ENCODE measurements at regions not wholly inside any gene's neighbourhood (a gene's known extent, or its start where the extent isn't known, plus 50 kb on each side); places are given as distances from the start of the nearest gene placed in this dataset.

DNA sequence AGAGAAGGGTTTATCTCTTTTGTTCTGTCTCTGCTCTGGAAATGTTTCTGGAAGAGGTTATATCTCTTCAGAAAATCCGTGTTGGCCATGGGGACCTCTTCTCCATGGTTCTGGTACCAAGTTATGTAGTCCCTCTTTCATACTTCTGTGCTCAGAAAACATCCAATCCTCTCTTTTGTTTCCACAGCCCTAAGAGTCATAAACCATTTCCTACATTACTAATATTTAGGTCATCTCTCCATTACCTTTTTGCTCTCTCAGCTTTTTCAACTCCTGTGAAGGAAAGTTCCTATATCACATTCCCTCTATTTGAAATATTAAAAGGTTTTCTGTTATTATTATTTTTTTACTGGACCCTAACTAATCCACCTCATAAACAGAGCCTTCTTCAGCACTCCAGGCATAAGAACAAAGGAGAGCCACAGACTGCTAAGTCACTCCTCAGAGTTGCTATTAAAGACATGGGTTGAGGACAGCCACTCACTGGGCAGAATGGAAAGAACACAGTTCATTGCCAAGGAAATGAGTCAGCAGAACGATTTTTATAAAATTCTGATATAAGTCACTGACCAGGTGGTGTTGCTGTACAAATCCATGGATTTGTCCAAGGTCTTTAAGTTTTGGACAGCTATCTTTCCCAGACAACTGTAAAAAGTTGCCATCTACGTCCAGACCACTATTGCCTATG is 122.4 kb upstream of the NPY2R start:
- TF ChIP-seq POLR2A (IDR thresholded peaks at IDR 0.05; ENCODE audit: low read depth, low read length), result no peak
- TF ChIP-seq JUN (IDR thresholded peaks at IDR 0.05; ENCODE audit: borderline replicate concordance, insufficient read depth, insufficient read length, low read depth), result no peak
- TF ChIP-seq EZH2 (IDR thresholded peaks at IDR 0.05; ENCODE audit: borderline replicate concordance, low read depth, low read length, severe bottlenecking), result no peak
- no peak for TF ChIP-seq POLR2AphosphoS5 (IDR thresholded peaks at IDR 0.05; ENCODE audit: insufficient read depth, low read depth, low read length)
- no peak for TF ChIP-seq CTCF (IDR thresholded peaks at IDR 0.05; ENCODE audit: extremely low read depth in 1 of 2, insufficient read depth in 1 of 2, low read depth in 1 of 2, low read length in 2 of 2)
- TF ChIP-seq GATA2 (IDR thresholded peaks at IDR 0.05; ENCODE audit: insufficient read depth, insufficient read length, low read depth, low read length), result no peak
- no peak for TF ChIP-seq MYC (IDR thresholded peaks at IDR 0.05; ENCODE audit: low read depth, low read length)
- TF ChIP-seq, protein P1, sequence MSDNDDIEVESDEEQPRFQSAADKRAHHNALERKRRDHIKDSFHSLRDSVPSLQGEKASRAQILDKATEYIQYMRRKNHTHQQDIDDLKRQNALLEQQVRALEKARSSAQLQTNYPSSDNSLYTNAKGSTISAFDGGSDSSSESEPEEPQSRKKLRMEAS (IDR thresholded peaks at IDR 0.05; ENCODE audit: insufficient read depth, insufficient read length), result no peak
- peak; percentile 50 for TF ChIP-seq FOS (IDR thresholded peaks at IDR 0.05; ENCODE audit: borderline replicate concordance, insufficient read depth, low read length)
